ENCODE measurements at regions not wholly inside any gene's neighbourhood (a gene's known extent, or its start where the extent isn't known, plus 50 kb on each side); places are given as distances from the start of the nearest gene placed in this dataset.

- Histone ChIP-seq H3K27me3 (ENCODE audit: control insufficient read depth in 1 of 2, insufficient read depth in 2 of 2, low read length in 2 of 2) (no peaks in the 10 kb centered on the region), H3K9me3 (ENCODE audit: control insufficient read depth in 1 of 2, insufficient read depth in 1 of 2, low read length in 2 of 2) (no peaks in the 10 kb centered on the region), H3K36me3 (ENCODE audit: insufficient read depth, low read length) (no peaks in the 10 kb centered on the region), H3K27ac (ENCODE audit: low read depth in 1 of 2, low read length in 2 of 2) (no peak overlapping the region), H3K4me3 (ENCODE audit: low read length) (no peak overlapping the region), H3K4me1 (ENCODE audit: insufficient read depth, low read length) (no peaks in the 10 kb centered on the region)
- CTCF ChIA-PET = no interaction called here
- POLR2A ChIA-PET = no interaction called here
- no peaks in the 10 kb centered on the region for H3K36me3 Mint-ChIP-seq (ENCODE audit: low read depth)
- H3K4me1 Mint-ChIP-seq (ENCODE audit: low read depth) = no peaks in the 10 kb centered on the region
- no peaks in the 10 kb centered on the region for H3K9me3 Mint-ChIP-seq
- DNase-seq = no peak
- TF ChIP-seq CTCF (IDR thresholded peaks at IDR 0.05) = no peak
- intact Hi-C loops (cut with DNase I, micrococcal nuclease) = no loop called here
- no peak overlapping the region for H3K4me3 Mint-ChIP-seq
- peaks cover 23% of the 10 kb centered on the region for H3K27me3 Mint-ChIP-seq
- no peak overlapping the region for H3K27ac Mint-ChIP-seq
- ATAC-seq (ENCODE audit: poor library complexity) = no peak
Measured at GRCh38 chr14:34369648-34370030, 92.4 kb downstream of the SPTSSA start.

GRCh38 chr14:34368971-34369647 is 92.9 kb downstream of the SPTSSA start:
- ChIA-PET CTCF (no interaction called here), POLR2A (no interaction called here)
- no peaks in the 10 kb centered on the region for H3K4me1 Mint-ChIP-seq (ENCODE audit: low read depth)
- H3K36me3 ChIP-seq (ENCODE audit: insufficient read depth, low read length) = no peaks in the 10 kb centered on the region
- peaks cover 26% of the 10 kb centered on the region for H3K27me3 Mint-ChIP-seq
- no peaks in the 10 kb centered on the region for H3K27me3 ChIP-seq (ENCODE audit: control insufficient read depth in 1 of 2, insufficient read depth in 2 of 2, low read length in 2 of 2)
- H3K36me3 Mint-ChIP-seq (ENCODE audit: low read depth) = no peaks in the 10 kb centered on the region
- ATAC-seq (ENCODE audit: poor library complexity) = no peak
- no peaks in the 10 kb centered on the region for H3K4me1 ChIP-seq (ENCODE audit: insufficient read depth, low read length)
- H3K27ac Mint-ChIP-seq = no peak overlapping the region
- H3K4me3 Mint-ChIP-seq = no peak overlapping the region
- no peak overlapping the region for H3K4me3 ChIP-seq (ENCODE audit: low read length)
- intact Hi-C loops (cut with DNase I, micrococcal nuclease) = no loop called here
- no peaks in the 10 kb centered on the region for H3K9me3 ChIP-seq (ENCODE audit: control insufficient read depth in 1 of 2, insufficient read depth in 1 of 2, low read length in 2 of 2)
- no peak for TF ChIP-seq CTCF (IDR thresholded peaks at IDR 0.05)
- no peak overlapping the region for H3K27ac ChIP-seq (ENCODE audit: low read depth in 1 of 2, low read length in 2 of 2)
- no peaks in the 10 kb centered on the region for H3K9me3 Mint-ChIP-seq
- DNase-seq = no peak

GRCh38 chr14:34368115-34368970 is 93.7 kb downstream of the SPTSSA start:
- H3K27ac Mint-ChIP-seq = no peak overlapping the region

More at GRCh38 chr14:34368115-34368970, 93.7 kb downstream of the SPTSSA start:
- no peak for DNase-seq
- Histone ChIP-seq H3K36me3 (ENCODE audit: insufficient read depth, low read length) (no peaks in the 10 kb centered on the region), H3K27me3 (ENCODE audit: control insufficient read depth in 1 of 2, insufficient read depth in 2 of 2, low read length in 2 of 2) (peaks cover 0 to 4% of the 10 kb centered on the region in 2 experiments), H3K27ac (ENCODE audit: low read depth in 1 of 2, low read length in 2 of 2) (no peak overlapping the region), H3K4me1 (ENCODE audit: insufficient read depth, low read length) (no peaks in the 10 kb centered on the region), H3K4me3 (ENCODE audit: low read length) (no peak overlapping the region), H3K9me3 (ENCODE audit: control insufficient read depth in 1 of 2, insufficient read depth in 1 of 2, low read length in 2 of 2) (no peaks in the 10 kb centered on the region)
- intact Hi-C loops (cut with DNase I, micrococcal nuclease) = no loop called here
- Mint-ChIP-seq H3K4me3 (no peak overlapping the region), H3K9me3 (no peaks in the 10 kb centered on the region), H3K27me3 (peaks cover 27% of the 10 kb centered on the region), H3K36me3 (ENCODE audit: low read depth) (no peaks in the 10 kb centered on the region), H3K4me1 (ENCODE audit: low read depth) (no peaks in the 10 kb centered on the region)
- ChIA-PET CTCF (no interaction called here), POLR2A (no interaction called here)
- no peak for TF ChIP-seq CTCF (IDR thresholded peaks at IDR 0.05)
- ATAC-seq (ENCODE audit: poor library complexity) = no peak
